HG03108 (cell line): ENCODE measurements at regions not wholly inside any gene's neighbourhood (a gene's known extent, or its start where the extent isn't known, plus 50 kb on each side); places are given as distances from the start of the nearest gene placed in this dataset.
"Not testable (repeated sequence)": the region's sequence is repeated elsewhere in the genome, so short reads cannot be mapped to it uniquely, and the experiment has no call there.

Experiments
- ATAC-seq: cut with Tn5 transposase; IDR thresholded peaks from one replicate; pipeline ENCODE4 v1.9.1; 2021; ENCODE audit warnings: moderate library complexity; ENCODE audit not compliant: unreplicated experiment

- ATAC-seq: no peak
These were observed 185.6 kb downstream of the INSC start for GRCh38 chr11:15300341-15300740.

- ATAC-seq: no peak
These were observed 192.9 kb downstream of the INSC start for GRCh38 chr11:15307619-15308024.

- ATAC-seq: no peak
These were observed 194.1 kb downstream of the INSC start for GRCh38 chr11:15308840-15309239.

- ATAC-seq: no peak
These were observed 194.6 kb downstream of the INSC start for GRCh38 chr11:15309296-15309695.

GRCh38 chr11:15313862-15314261, 199.1 kb downstream of the INSC start:
- no peak for ATAC-seq

GRCh38 chr11:15318814-15319213, 204.1 kb downstream of the INSC start:
- ATAC-seq: no peak

- ATAC-seq: no peak
These were observed 211.8 kb downstream of the INSC start for GRCh38 chr11:15326520-15326919.

- no peak for ATAC-seq
These were observed 213.1 kb downstream of the INSC start for GRCh38 chr11:15327786-15328231.

GRCh38 chr11:15333407-15333806, 218.7 kb downstream of the INSC start:
- no peak for ATAC-seq

- no peak for ATAC-seq
These were observed 220.0 kb downstream of the INSC start for GRCh38 chr11:15334766-15335165.

- no peak for ATAC-seq
These were observed 221.3 kb downstream of the INSC start for GRCh38 chr11:15336021-15336420.

- no peak for ATAC-seq
These were observed 224.6 kb downstream of the INSC start for GRCh38 chr11:15339302-15339701.

- ATAC-seq: no peak
These were observed 226.9 kb downstream of the INSC start for GRCh38 chr11:15341587-15341986.

- no peak for ATAC-seq
These were observed 227.4 kb downstream of the INSC start for GRCh38 chr11:15342163-15342562.

- no peak for ATAC-seq
These were observed 232.2 kb downstream of the INSC start for GRCh38 chr11:15346907-15347306.

- no peak for ATAC-seq
These were observed 233.4 kb downstream of the INSC start for GRCh38 chr11:15347969-15348734.

- no peak for ATAC-seq
These were observed 234.7 kb downstream of the INSC start for GRCh38 chr11:15349413-15349812.

GRCh38 chr11:15361316-15361715, 246.6 kb downstream of the INSC start:
- no peak for ATAC-seq

GRCh38 chr11:15365286-15365685, 250.6 kb downstream of the INSC start:
- not testable (repeated sequence) for ATAC-seq

- no peak for ATAC-seq
These were observed 253.0 kb downstream of the INSC start for GRCh38 chr11:15367695-15368094.

- no peak for ATAC-seq
These were observed 255.9 kb downstream of the INSC start for GRCh38 chr11:15370495-15371147.

GRCh38 chr11:15371533-15371932, 256.8 kb downstream of the INSC start:
- no peak for ATAC-seq
